ENCODE measurements at regions not wholly inside any gene's neighbourhood (a gene's known extent, or its start where the extent isn't known, plus 50 kb on each side); places are given as distances from the start of the nearest gene placed in this dataset.

DNA sequence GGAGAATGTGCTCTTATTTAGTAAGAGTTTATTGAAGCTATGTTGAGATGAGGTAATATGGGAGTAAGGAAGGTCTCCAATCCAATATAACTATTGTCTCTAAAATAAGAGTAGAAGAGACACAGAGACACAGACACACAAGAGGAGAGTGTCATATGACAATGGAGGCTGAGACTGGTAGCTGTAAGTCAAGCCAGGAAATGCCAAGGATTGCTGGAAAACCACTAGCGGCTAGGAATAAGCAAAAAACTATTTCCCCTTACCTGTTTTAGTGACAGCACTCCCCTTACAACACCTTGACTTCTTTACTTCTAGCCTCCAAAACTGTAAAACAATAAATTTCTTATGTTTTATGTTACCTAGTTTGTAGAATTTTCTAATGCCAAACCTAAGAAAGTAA, 1652.8 kb downstream of the LRRC4C start:
- intact Hi-C loops (cut with DNase I): no loop called here
- Histone ChIP-seq H3K9me3 (no peaks in the 10 kb centered on the region), H3K4me3 (replicated peaks in 1 of 3) (no peak overlapping the region), H3K27me3 (no peaks in the 10 kb centered on the region), H3K36me3 (no peaks in the 10 kb centered on the region), H3K4me1 (no peaks in the 10 kb centered on the region), H3K27ac (no peak overlapping the region)
- 73 to 74% methylated on average over 1 of the region's 1 CpG for WGBS, 2 donors
- no peak for TF ChIP-seq POLR2A (IDR thresholded peaks at IDR 0.05)
- no peak for DNase-seq

DNA sequence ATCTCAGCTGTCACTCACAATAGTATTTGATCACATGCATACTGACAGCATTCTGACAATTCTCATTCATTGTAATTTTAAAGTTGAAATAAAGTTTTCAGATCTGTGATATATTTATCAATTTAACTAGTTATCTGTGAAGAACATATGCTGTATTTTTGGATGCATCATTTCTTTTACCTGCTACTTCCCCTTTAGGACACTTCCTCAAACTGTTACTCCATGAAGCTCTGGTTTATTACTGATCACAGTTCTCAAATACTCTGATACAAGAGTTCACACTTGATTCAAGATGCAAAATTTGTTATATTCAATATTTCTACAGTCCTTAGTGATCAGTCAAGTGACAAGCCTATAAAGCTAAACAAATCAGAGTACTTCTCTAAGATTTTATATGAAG, 1655.2 kb downstream of the LRRC4C start:
- Histone ChIP-seq H3K36me3 (no peaks in the 10 kb centered on the region), H3K4me3 (replicated peaks in 1 of 3) (no peak overlapping the region), H3K9me3 (no peaks in the 10 kb centered on the region), H3K27me3 (no peaks in the 10 kb centered on the region), H3K4me1 (no peaks in the 10 kb centered on the region), H3K27ac (no peak overlapping the region)
- intact Hi-C loops (cut with DNase I): no loop called here
- TF ChIP-seq POLR2A (IDR thresholded peaks at IDR 0.05): no peak
- TF ChIP-seq, protein P1, sequence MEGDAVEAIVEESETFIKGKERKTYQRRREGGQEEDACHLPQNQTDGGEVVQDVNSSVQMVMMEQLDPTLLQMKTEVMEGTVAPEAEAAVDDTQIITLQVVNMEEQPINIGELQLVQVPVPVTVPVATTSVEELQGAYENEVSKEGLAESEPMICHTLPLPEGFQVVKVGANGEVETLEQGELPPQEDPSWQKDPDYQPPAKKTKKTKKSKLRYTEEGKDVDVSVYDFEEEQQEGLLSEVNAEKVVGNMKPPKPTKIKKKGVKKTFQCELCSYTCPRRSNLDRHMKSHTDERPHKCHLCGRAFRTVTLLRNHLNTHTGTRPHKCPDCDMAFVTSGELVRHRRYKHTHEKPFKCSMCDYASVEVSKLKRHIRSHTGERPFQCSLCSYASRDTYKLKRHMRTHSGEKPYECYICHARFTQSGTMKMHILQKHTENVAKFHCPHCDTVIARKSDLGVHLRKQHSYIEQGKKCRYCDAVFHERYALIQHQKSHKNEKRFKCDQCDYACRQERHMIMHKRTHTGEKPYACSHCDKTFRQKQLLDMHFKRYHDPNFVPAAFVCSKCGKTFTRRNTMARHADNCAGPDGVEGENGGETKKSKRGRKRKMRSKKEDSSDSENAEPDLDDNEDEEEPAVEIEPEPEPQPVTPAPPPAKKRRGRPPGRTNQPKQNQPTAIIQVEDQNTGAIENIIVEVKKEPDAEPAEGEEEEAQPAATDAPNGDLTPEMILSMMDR (IDR thresholded peaks at IDR 0.05): no peak
- DNase-seq: no peak

DNA sequence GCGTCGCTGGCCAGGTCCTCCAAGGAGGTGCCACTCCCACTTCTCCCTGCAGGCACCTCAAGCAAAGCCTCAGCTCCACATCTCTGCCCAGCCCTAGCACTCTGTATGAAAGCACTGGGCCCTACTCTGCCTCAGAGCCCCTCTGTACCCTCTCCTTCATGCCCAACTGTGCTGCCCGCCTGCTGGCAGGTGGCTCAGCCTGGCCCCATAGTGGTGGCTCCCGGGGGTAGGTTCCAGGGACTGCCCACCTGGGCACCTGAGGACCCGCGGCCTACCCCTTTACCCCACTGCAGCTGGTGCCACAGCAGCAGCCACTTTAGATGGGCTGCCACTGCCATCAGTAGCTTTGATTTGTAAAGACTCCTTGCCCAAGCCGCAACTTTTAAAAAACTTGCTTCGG, 1672.8 kb downstream of the LRRC4C start:
- Histone ChIP-seq H3K27me3 (no peaks in the 10 kb centered on the region), H3K27ac (no peak overlapping the region), H3K36me3 (no peaks in the 10 kb centered on the region), H3K9me3 (no peaks in the 10 kb centered on the region), H3K4me1 (no peaks in the 10 kb centered on the region), H3K4me3 (replicated peaks in 1 of 3) (no peak overlapping the region)
- intact Hi-C loops (cut with DNase I): no loop called here
- DNase-seq: no peak
- TF ChIP-seq, protein P1 (IDR thresholded peaks at IDR 0.05): no peak
- TF ChIP-seq POLR2A (IDR thresholded peaks at IDR 0.05): no peak
- 88 to 97% methylated on average over 7 to 8 of the region's 8 CpGs for WGBS, 2 donors

DNA sequence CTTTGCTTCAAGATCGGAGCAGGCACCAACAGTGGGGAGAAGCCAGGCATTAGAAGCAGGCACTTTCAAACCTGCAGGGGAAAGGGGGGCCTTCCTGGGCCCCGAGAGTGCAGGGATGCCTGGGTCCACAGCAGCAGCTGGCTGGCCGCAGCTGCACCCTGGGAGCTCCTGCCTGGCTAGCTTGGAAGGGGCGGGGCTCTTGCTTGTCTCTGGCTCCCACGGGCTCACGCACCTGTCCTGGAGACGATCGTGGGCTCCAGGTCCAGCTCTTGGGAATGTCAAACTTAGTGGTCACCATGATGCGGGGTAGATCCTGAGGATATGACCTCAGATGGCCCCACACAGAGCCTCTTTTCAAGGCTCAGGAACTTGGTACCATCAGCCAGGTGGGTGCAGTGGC, 1673.2 kb downstream of the LRRC4C start:
- no peak for DNase-seq
- 93 to 98% methylated on average over 5 to 7 of the region's 9 CpGs for WGBS, 2 donors

DNA sequence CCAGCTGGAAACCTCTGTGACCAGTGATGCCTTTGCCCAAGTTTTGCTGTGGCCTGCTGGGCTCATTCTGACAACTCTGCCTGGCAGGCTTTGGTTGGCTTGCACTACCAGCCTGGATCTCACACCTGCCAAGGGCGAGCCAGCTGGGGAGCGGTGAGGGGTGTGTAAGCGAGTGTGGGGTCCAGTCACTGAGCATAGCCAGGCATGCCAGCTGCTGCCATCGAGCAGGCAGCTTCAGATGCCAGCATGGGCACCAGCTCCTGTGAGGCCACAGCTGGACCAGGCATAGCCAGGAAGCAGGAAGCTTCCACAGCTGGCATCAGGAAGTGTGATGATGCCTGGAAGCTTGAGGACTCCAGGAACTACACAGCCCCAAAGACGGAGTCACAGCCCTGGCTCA, 1674.6 kb downstream of the LRRC4C start:
- WGBS, 2 donors: 95 to 96% methylated on average over 4 to 5 of the region's 5 CpGs
- Histone ChIP-seq H3K4me3 (replicated peaks in 1 of 3) (no peak overlapping the region), H3K4me1 (no peaks in the 10 kb centered on the region), H3K36me3 (no peaks in the 10 kb centered on the region), H3K27me3 (no peaks in the 10 kb centered on the region), H3K27ac (no peak overlapping the region), H3K9me3 (no peaks in the 10 kb centered on the region)
- no peak for TF ChIP-seq POLR2A (IDR thresholded peaks at IDR 0.05)
- TF ChIP-seq, protein P1 (IDR thresholded peaks at IDR 0.05): no peak
- intact Hi-C loops (cut with DNase I): no loop called here
- DNase-seq: no peak

More for the DNA sequence above, 1673.2 kb downstream of the LRRC4C start:
- Histone ChIP-seq H3K36me3 (no peaks in the 10 kb centered on the region), H3K9me3 (no peaks in the 10 kb centered on the region), H3K4me1 (no peaks in the 10 kb centered on the region), H3K27ac (no peak overlapping the region), H3K4me3 (replicated peaks in 1 of 3) (no peak overlapping the region), H3K27me3 (no peaks in the 10 kb centered on the region)
- intact Hi-C loops (cut with DNase I): no loop called here
- TF ChIP-seq, protein P1 (IDR thresholded peaks at IDR 0.05): no peak
- no peak for TF ChIP-seq POLR2A (IDR thresholded peaks at IDR 0.05)

DNA sequence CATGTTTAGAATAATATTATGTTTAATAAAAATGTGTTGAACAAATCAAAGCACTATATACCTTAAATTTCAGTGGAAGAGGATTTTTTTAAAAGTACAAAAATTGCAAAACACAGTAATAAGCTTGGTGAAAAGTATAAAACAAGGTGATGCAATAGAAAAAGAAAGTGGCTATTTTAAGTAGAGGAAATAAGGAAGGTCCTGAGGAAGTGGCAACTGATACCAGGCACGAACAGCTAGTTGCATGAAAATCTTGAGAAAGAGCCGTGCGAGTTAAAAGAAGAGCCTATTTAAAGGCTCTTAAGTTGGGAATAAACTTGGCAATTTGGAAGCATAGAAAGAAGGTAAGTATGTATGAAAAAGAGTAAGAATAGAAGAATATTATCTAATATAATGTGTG, 1679.3 kb downstream of the LRRC4C start:
- TF ChIP-seq, protein P1 (IDR thresholded peaks at IDR 0.05): no peak
- no peak for TF ChIP-seq POLR2A (IDR thresholded peaks at IDR 0.05)
- Histone ChIP-seq H3K4me3 (replicated peaks in 1 of 3) (no peak overlapping the region), H3K4me1 (no peaks in the 10 kb centered on the region), H3K9me3 (no peaks in the 10 kb centered on the region), H3K27me3 (no peaks in the 10 kb centered on the region), H3K36me3 (no peaks in the 10 kb centered on the region), H3K27ac (no peak overlapping the region)
- 62 to 84% methylated on average over 3 of the region's 3 CpGs for WGBS, 2 donors
- intact Hi-C loops (cut with DNase I): no loop called here
- DNase-seq: no peak

Measured in thyroid gland (tissue), 4 donors.